HepG2 (cell line): ENCODE measurements at regions not wholly inside any gene's neighbourhood (a gene's known extent, or its start where the extent isn't known, plus 50 kb on each side); places are given as distances from the start of the nearest gene placed in this dataset.

Source experiments
- ATAC-seq: fragments of 200-7000 bp; cut with Tn5 transposase; 3 replicates; pipeline ENCODE4 v1.9.1; 2020; ENCODE audit warnings: mild to moderate bottlenecking, moderate library complexity
- BruUV-seq: library from RNA; stranded (reverse); fragments of 400-500 nt; replicated peaks from 2 replicates; lab custom pipeline; 2021; lab: Mats Ljungman, UMichigan
- CTCF ChIA-PET: fragments of 300-600 bp; formaldehyde crosslinking; extraction: SDS; loops from one replicate; lab custom pipeline; 2021; ENCODE audit warnings: low total read pairs, inconsistent platforms, low intra/inter-chr PET ratio; lab: Yijun Ruan, JAX
- POLR2A ChIA-PET: fragments of 350-600 bp; sonication (Branson Sonifier 250); formaldehyde crosslinking; loops from one replicate; lab custom pipeline; 2020; ENCODE audit warnings: antibody characterized with exemption, inconsistent platforms; lab: Yijun Ruan, JAX
- DNase-seq: peaks from one replicate; pipeline ENCODE4 v3.0.0-alpha.2; 2015; ENCODE audit warnings: low spot score
- FAIRE-seq: peaks from 3 replicates; lab custom pipeline; 2011; peaks lifted over from hg19 to GRCh38; lab: Jason Lieb, UNC
- H2AFZ ChIP-seq: one replicate; pipeline ENCODE4 v1.6.1; 2011; ENCODE audit warnings: low read length, inconsistent platforms
- H3K27ac ChIP-seq: fragments of 300-600 bp; 3 replicates; pipeline ENCODE4 v1.8.0; 2011; ENCODE audit warnings: mixed run types, mild to moderate bottlenecking, mixed read lengths, low read length, inconsistent platforms; ENCODE audit not compliant: insufficient read depth; ENCODE audit errors: extremely low read length
- H3K27me3 ChIP-seq, 2 experiments: fragments of 200-600 bp in 1 of 2; 2 replicates in 1 of 2; 3 replicates in 1 of 2; pipeline versions ENCODE4 v1.6.0 to v1.8.0; 2011; ENCODE audit warnings: low read length in 2 of 2, mild to moderate bottlenecking in 2 of 2, moderate library complexity in 2 of 2, inconsistent platforms in 1 of 2; ENCODE audit not compliant: insufficient read depth in 2 of 2, control insufficient read depth in 1 of 2
- H3K36me3 ChIP-seq, 2 experiments: fragments of 200-600 bp in 1 of 2; replicated peaks in 1 of 2; 2 replicates in 1 of 2; 3 replicates in 1 of 2; pipeline versions ENCODE4 v1.5.1 to v1.8.0; 2011; ENCODE audit warnings: low read length in 2 of 2, inconsistent platforms in 1 of 2; ENCODE audit not compliant: insufficient read depth in 2 of 2, control insufficient read depth in 1 of 2
- H3K4me1 ChIP-seq: 2 replicates; pipeline ENCODE4 v1.5.1; 2012; ENCODE audit warnings: low read length, inconsistent platforms; ENCODE audit not compliant: insufficient read depth
- H3K4me2 ChIP-seq: 2 replicates; pipeline ENCODE4 v1.6.0; 2011; ENCODE audit warnings: low read depth, low read length, inconsistent platforms
- H3K4me3 ChIP-seq, 3 experiments: fragments of 200-600 bp in 1 of 3; sonication (generic), shearing (Covaris generic) in 1 of 3; replicated peaks in 1 of 3; 2 replicates each; pipeline ENCODE4 v1.5.1; 2011 to 2016; ENCODE audit warnings: low read length in 3 of 3, inconsistent platforms in 2 of 3, low read depth in 2 of 3, mild to moderate bottlenecking in 2 of 3, control low read depth in 1 of 3, mixed read lengths in 1 of 3; ENCODE audit not compliant: insufficient read depth in 1 of 3
- H3K79me2 ChIP-seq: one replicate; pipeline ENCODE4 v1.6.1; 2011; ENCODE audit warnings: low read length, inconsistent platforms; ENCODE audit not compliant: insufficient read depth
- H3K9ac ChIP-seq: 2 replicates; pipeline ENCODE4 v1.6.0; 2011; ENCODE audit warnings: mild to moderate bottlenecking, low read depth, low read length, inconsistent platforms; ENCODE audit not compliant: insufficient read depth
- H3K9me3 ChIP-seq: 2 replicates; pipeline ENCODE4 v1.5.1; 2012; ENCODE audit warnings: mild to moderate bottlenecking, low read length
- H4K20me1 ChIP-seq: 2 replicates; pipeline ENCODE4 v1.6.0; 2011; ENCODE audit warnings: inconsistent platforms, mild to moderate bottlenecking, low read length, moderate library complexity; ENCODE audit not compliant: insufficient read depth
- JUNB ChIP-seq: sonication (generic); formaldehyde crosslinking; IDR thresholded peaks from 2 replicates; pipeline ENCODE4 v1.8.0; 2022; ENCODE audit warnings: missing genetic modification reagents, mild to moderate bottlenecking, borderline replicate concordance
- MTA3 ChIP-seq: sonication (generic); formaldehyde crosslinking; IDR thresholded peaks from 2 replicates; pipeline ENCODE4 v1.4.0; 2020; ENCODE audit warnings: missing genetic modification reagents
- SNAPC4 ChIP-seq: sonication (generic); formaldehyde crosslinking; IDR thresholded peaks from 2 replicates; pipeline ENCODE4 v1.4.0; 2020; ENCODE audit warnings: mild to moderate bottlenecking, missing genetic modification reagents
- ZKSCAN8 ChIP-seq: IDR thresholded peaks from 2 replicates; pipeline ENCODE4 v1.6.1; 2016; ENCODE audit warnings: borderline replicate concordance, missing genetic modification reagents, missing compliant biosample characterization
- WGBS: methylation state at CpG from one replicate; pipeline ENCODE4 v1.1.6; 2017; ENCODE audit warnings: low lambda C conversion rate; 5-methylcytosine and 5-hydroxymethylcytosine counted together
- in situ Hi-C: cut with HindIII; loops from 2 replicates; pipeline ENCODE4 v1.10.0; 2017; ENCODE audit warnings: low pct_unique_long_range_greater_than_20kb; ENCODE audit not compliant: extremely low pct_ligation_motif_present
- intact Hi-C: fragments of 100-400 bp; cut with micrococcal nuclease; formaldehyde crosslinking; loops from one replicate; pipeline ENCODE4 v1.10.0; 2022; ENCODE audit not compliant: unreplicated experiment

GRCh38 chr10:118809357-118810220 lies 54.8 kb upstream of the CACUL1 start:
- Histone ChIP-seq H3K4me1 (no peaks in the 10 kb centered on the region), H3K79me2 (no peaks in the 10 kb centered on the region), H3K4me3 (no peak overlapping the region), H3K4me2 (no peak overlapping the region), H3K36me3 (no peaks in the 10 kb centered on the region), H3K27me3 (peaks cover 3 to 15% of the 10 kb centered on the region in 2 experiments; a peak in 1 of 5 replicates), H3K27ac (no peak overlapping the region), H2AFZ (no peak overlapping the region), H4K20me1 (no peaks in the 10 kb centered on the region), H3K9me3 (no peaks in the 10 kb centered on the region), H3K9ac (no peak overlapping the region)
- CTCF ChIA-PET, result no interaction called here
- TF ChIP-seq ZKSCAN8, result no peak
- TF ChIP-seq SNAPC4, result no peak
- no peak for TF ChIP-seq JUNB
- TF ChIP-seq MTA3, result no peak
- POLR2A ChIA-PET, result no interaction called here
- WGBS, result 30% methylated on average over 12 of the region's 20 CpGs
- no TSS peak for BruUV-seq
- in situ Hi-C loops (loop anchor here (10.0 kb wide), 1 partner anchor 235 kb away; no protein-coding TSS in a partner anchor), intact Hi-C loops (no loop called here)
- ATAC-seq (no peak), FAIRE-seq (no peak), DNase-seq (no peak)
